IgD-negative memory B cell (primary cell): ENCODE measurements at regions not wholly inside any gene's neighbourhood (a gene's known extent, or its start where the extent isn't known, plus 50 kb on each side); places are given as distances from the start of the nearest gene placed in this dataset.

Source experiments
- H3K27ac Mint-ChIP-seq, 3 donors: one replicate each; pipeline ENCODE4 v1.8.0; 2020 to 2022; ENCODE audit warnings: mild to moderate bottlenecking in 3 of 3, mixed read lengths in 3 of 3, moderate library complexity in 1 of 3
- H3K27me3 Mint-ChIP-seq: one replicate; pipeline ENCODE4 v1.8.0; 2021; ENCODE audit warnings: mixed read lengths
- H3K36me3 Mint-ChIP-seq: one replicate; pipeline ENCODE4 v1.8.0; 2020; ENCODE audit warnings: mild to moderate bottlenecking, mixed read lengths
- H3K4me1 Mint-ChIP-seq, 3 donors: one replicate each; pipeline ENCODE4 v1.8.0; 2020 to 2022; ENCODE audit warnings: mixed read lengths in 3 of 3, mild to moderate bottlenecking in 1 of 3
- H3K4me3 Mint-ChIP-seq, 4 donors: one replicate each; pipeline ENCODE4 v1.8.0; 2020 to 2022; ENCODE audit warnings: mild to moderate bottlenecking in 4 of 4, mixed read lengths in 4 of 4, moderate library complexity in 3 of 4
- H3K9me3 Mint-ChIP-seq, 3 donors: one replicate each; pipeline ENCODE4 v1.8.0; 2020 to 2021; ENCODE audit warnings: mixed read lengths in 3 of 3, mild to moderate bottlenecking in 1 of 3

DNA sequence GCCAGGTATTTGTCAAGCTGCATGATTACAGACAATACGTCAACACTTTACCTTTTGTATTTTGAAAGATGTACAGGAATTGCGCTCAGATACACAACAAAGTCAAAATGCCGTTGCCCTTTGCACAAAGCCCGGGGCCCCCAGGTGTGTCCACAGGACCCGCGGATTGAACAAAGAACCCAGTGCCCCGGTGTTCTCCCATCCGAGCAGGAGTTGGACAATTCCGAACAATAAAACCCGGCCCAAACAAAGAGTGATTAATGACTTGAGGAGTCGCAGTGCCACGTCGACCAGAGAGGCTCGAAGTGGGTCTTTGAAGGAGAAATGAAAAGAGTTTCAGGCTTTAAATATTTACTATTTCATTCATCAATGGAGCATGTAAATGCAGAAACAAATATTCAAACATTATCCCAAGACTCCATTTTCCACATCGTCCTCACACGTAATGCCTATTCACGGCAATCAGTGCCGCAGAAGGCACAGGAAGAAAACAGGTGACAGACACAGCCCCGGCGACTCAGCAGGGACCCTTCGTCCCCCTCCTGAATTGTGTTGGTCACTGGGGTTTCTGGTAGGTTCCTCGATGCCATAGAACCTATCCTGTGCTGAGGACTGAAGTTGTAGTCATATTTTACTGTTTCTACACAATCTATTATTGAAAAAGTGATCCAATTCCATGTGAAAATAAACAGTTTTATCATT is 70.9 kb upstream of the MGMT start:
- no peaks in the 10 kb centered on the region for H3K4me1 Mint-ChIP-seq
- peaks cover 3% of the 10 kb centered on the region for H3K27me3 Mint-ChIP-seq
- no peak overlapping the region for H3K27ac Mint-ChIP-seq
- no peaks in the 10 kb centered on the region for H3K36me3 Mint-ChIP-seq
- H3K4me3 Mint-ChIP-seq = no peak overlapping the region
- no peaks in the 10 kb centered on the region for H3K9me3 Mint-ChIP-seq

DNA sequence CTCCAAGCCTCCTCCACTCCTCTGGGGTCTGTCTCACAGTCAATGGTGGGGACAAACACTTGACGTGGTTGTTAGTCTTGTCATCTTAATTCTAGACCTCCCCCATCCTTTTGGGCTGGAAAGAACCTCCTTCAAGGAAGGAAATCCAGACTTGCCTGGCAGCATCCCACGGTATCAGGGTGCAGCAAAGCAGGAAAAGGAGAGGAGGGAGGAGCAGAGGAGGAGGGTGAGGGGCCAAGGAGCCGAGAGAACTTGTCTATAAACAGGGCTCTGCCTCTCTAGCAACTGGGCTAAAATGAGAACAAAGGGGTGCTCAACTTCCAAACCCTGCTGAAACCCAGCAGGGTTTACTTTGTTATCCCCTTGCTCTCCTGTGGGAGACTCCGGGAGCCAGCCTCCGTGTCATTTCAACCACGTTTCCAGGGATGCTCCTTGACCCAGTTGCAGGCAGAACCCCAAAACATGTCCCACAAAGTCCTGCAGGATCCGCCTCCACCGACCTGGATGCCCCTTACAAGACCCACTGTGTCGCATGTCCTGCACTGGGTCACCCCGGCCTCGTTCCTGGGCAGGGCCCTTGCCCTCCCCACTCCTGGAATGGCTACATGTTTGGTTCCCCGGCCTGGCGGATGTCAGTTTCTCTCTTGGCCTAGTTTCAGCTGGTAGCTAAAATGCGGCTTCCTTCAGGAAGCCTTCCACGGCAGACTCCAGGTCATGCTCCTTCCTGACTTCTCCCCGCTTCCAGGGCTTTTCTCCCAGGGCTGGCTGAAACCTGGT is 69.7 kb upstream of the MGMT start:
- H3K4me3 Mint-ChIP-seq = no peak overlapping the region
- H3K27ac Mint-ChIP-seq = no peak overlapping the region
- H3K4me1 Mint-ChIP-seq = no peaks in the 10 kb centered on the region
- peaks cover 2% of the 10 kb centered on the region for H3K27me3 Mint-ChIP-seq
- peaks cover 2% of the 10 kb centered on the region for H3K36me3 Mint-ChIP-seq
- no peaks in the 10 kb centered on the region for H3K9me3 Mint-ChIP-seq

DNA sequence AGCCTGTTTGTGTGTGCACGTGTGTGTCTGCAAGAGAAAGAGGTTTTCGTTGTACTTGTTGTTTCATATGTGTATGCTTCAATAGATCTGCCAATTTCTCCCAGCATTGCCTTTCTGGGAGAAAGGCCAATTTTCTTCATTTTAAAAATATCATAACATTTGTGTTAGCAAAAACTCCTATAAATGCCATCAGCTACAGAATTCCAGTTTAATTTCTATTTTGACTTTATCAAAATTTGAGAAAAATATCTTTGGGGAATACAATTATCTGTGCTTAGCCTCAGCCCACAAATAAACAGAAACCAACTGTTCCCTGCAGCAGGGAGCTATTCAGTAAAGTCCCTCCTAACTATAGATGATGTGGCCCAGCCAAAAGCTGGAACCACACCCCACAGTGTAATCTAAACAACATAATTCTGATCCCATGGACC is 68.3 kb upstream of the MGMT start:
- H3K27me3 Mint-ChIP-seq = peaks cover 2% of the 10 kb centered on the region
- no peak overlapping the region for H3K27ac Mint-ChIP-seq
- no peak overlapping the region for H3K4me3 Mint-ChIP-seq
- H3K4me1 Mint-ChIP-seq = no peaks in the 10 kb centered on the region
- H3K9me3 Mint-ChIP-seq = no peaks in the 10 kb centered on the region
- peaks cover 3% of the 10 kb centered on the region for H3K36me3 Mint-ChIP-seq

DNA sequence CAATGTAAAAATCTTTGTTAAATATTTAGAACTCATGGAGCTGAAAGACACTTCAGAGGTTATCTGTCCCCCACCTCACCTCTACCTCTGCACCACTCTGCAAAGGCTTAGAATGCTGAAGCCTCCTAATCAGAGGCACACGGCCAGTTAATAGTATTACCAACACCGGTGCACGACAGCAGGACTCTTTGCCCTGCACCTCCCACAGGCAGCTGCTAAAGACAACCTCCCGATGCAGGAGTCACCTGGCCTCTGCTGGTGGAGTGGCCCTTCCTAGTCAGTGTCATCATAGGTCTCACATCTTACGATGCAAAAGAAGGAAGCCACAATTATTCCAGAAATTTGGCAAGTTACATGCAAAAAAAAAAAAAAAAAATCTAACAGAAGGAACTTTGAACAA is 66.6 kb upstream of the MGMT start:
- no peak overlapping the region for H3K27ac Mint-ChIP-seq
- no peaks in the 10 kb centered on the region for H3K4me1 Mint-ChIP-seq
- H3K27me3 Mint-ChIP-seq = peaks cover 2% of the 10 kb centered on the region
- no peak overlapping the region for H3K4me3 Mint-ChIP-seq
- H3K9me3 Mint-ChIP-seq = no peaks in the 10 kb centered on the region
- peaks cover 3% of the 10 kb centered on the region for H3K36me3 Mint-ChIP-seq

DNA sequence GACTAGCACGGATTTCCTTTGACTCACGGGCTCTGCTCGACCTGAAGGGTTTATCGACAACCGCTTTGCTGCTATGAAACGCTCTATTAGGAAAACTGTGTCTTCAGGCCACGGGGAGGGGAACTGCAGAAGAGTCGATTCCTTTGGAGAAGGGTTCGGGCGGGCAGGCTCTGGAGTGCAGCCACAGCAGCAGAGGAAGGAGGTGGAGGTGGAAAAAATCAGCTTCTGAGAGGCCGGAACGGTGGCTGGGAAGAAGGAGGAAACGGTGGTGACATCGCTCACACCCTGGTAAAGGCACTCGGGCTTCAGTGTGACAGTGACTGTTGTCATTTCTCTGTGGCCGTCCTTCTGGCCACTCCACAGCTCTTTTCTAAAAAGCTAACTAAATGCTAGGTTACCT is 64.6 kb upstream of the MGMT start:
- Mint-ChIP-seq H3K27ac (peak overlapping the region in 1 of 3 donors; percentile 7), H3K36me3 (peaks cover 3% of the 10 kb centered on the region), H3K27me3 (peaks cover 5% of the 10 kb centered on the region), H3K4me1 (no peaks in the 10 kb centered on the region), H3K4me3 (no peak overlapping the region), H3K9me3 (no peaks in the 10 kb centered on the region)

- H3K4me1 Mint-ChIP-seq = peaks cover 0 to 1% (median 0%) of the 10 kb centered on the region in 3 donors
- no peak overlapping the region for H3K27ac Mint-ChIP-seq
- H3K27me3 Mint-ChIP-seq = peaks cover 5% of the 10 kb centered on the region
These were observed 63.0 kb upstream of the MGMT start for GRCh38 chr10:129404091-129404490.

GRCh38 chr10:129405389-129405788 is 61.7 kb upstream of the MGMT start:
- Mint-ChIP-seq H3K4me3 (no peak overlapping the region), H3K4me1 (peaks cover 0 to 1% (median 0%) of the 10 kb centered on the region in 3 donors), H3K27me3 (peaks cover 5% of the 10 kb centered on the region), H3K27ac (no peak overlapping the region), H3K9me3 (no peaks in the 10 kb centered on the region), H3K36me3 (peaks cover 3% of the 10 kb centered on the region)

More at GRCh38 chr10:129404091-129404490, 63.0 kb upstream of the MGMT start:
- peaks cover 3% of the 10 kb centered on the region for H3K36me3 Mint-ChIP-seq
- no peaks in the 10 kb centered on the region for H3K9me3 Mint-ChIP-seq
- no peak overlapping the region for H3K4me3 Mint-ChIP-seq

- Mint-ChIP-seq H3K4me1 (peaks cover 0 to 1% (median 0%) of the 10 kb centered on the region in 3 donors), H3K27ac (no peak overlapping the region), H3K9me3 (no peaks in the 10 kb centered on the region), H3K27me3 (peaks cover 3% of the 10 kb centered on the region), H3K4me3 (no peak overlapping the region), H3K36me3 (no peaks in the 10 kb centered on the region)
These were observed 56.2 kb upstream of the MGMT start for GRCh38 chr10:129410688-129411392.

DNA sequence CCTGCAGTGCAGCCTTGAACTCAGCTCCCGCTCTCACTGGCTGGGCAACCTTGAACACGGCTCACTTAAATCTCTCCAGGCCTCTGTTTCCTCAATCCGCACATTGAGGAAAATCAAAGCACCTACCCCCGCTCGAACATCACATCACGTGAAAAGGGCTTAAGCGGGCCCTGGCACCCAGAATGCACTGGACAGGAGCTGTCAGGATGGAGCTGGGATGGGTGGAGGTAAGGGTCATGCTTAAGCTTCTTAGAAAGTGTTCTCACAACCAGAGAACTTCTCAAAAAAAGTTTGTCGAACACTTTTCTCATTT is 55.7 kb upstream of the MGMT start:
- peaks cover 0 to 1% (median 0%) of the 10 kb centered on the region in 3 donors for H3K4me1 Mint-ChIP-seq
- no peaks in the 10 kb centered on the region for H3K9me3 Mint-ChIP-seq
- H3K27me3 Mint-ChIP-seq = no peaks in the 10 kb centered on the region
- H3K4me3 Mint-ChIP-seq = no peak overlapping the region
- no peaks in the 10 kb centered on the region for H3K36me3 Mint-ChIP-seq
- no peak overlapping the region for H3K27ac Mint-ChIP-seq

GRCh38 chr10:129411772-129412171 is 55.3 kb upstream of the MGMT start:
- H3K9me3 Mint-ChIP-seq = no peaks in the 10 kb centered on the region
- H3K4me1 Mint-ChIP-seq = peaks cover 0 to 1% (median 0%) of the 10 kb centered on the region in 3 donors
- H3K27ac Mint-ChIP-seq = no peak overlapping the region
- no peaks in the 10 kb centered on the region for H3K36me3 Mint-ChIP-seq
- no peaks in the 10 kb centered on the region for H3K27me3 Mint-ChIP-seq
- no peak overlapping the region for H3K4me3 Mint-ChIP-seq

DNA sequence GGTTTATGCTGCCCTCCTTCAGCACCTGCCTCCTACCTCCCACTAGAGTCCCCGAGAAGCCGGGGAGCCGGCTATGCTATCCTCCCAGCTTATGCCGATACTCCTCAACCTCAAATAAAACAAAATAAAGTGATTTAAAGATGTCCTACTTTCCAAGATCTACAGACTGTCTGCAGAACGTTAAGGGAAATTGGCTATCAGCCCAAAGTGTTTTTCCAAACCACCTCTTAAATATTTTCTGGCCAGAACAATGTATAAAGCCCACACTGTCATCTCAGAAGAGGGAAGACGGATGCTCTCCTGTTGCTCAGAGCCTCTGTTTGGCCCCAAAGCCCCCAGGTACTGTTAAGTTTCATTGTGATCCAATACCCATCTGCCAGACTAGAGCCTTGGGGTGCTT is 54.0 kb upstream of the MGMT start:
- H3K27me3 Mint-ChIP-seq = no peaks in the 10 kb centered on the region

GRCh38 chr10:129415215-129416140 is 51.6 kb upstream of the MGMT start:
- peak overlapping the region in 1 of 4 donors; percentile 32 for H3K4me3 Mint-ChIP-seq
- H3K9me3 Mint-ChIP-seq = no peaks in the 10 kb centered on the region
- no peak overlapping the region for H3K27ac Mint-ChIP-seq
- no peaks in the 10 kb centered on the region for H3K27me3 Mint-ChIP-seq
- H3K36me3 Mint-ChIP-seq = peaks cover 3% of the 10 kb centered on the region
- H3K4me1 Mint-ChIP-seq = no peaks in the 10 kb centered on the region

More for the DNA sequence above, 54.0 kb upstream of the MGMT start:
- no peak overlapping the region for H3K4me3 Mint-ChIP-seq
- no peak overlapping the region for H3K27ac Mint-ChIP-seq
- H3K4me1 Mint-ChIP-seq = no peaks in the 10 kb centered on the region
- H3K9me3 Mint-ChIP-seq = no peaks in the 10 kb centered on the region
- H3K36me3 Mint-ChIP-seq = peaks cover 3% of the 10 kb centered on the region

GRCh38 chr10:129416155-129416554 is 50.9 kb upstream of the MGMT start:
- no peaks in the 10 kb centered on the region for H3K9me3 Mint-ChIP-seq
- H3K4me1 Mint-ChIP-seq = no peaks in the 10 kb centered on the region
- no peak overlapping the region for H3K4me3 Mint-ChIP-seq
- H3K36me3 Mint-ChIP-seq = peaks cover 3% of the 10 kb centered on the region
- no peak overlapping the region for H3K27ac Mint-ChIP-seq
- H3K27me3 Mint-ChIP-seq = no peaks in the 10 kb centered on the region

DNA sequence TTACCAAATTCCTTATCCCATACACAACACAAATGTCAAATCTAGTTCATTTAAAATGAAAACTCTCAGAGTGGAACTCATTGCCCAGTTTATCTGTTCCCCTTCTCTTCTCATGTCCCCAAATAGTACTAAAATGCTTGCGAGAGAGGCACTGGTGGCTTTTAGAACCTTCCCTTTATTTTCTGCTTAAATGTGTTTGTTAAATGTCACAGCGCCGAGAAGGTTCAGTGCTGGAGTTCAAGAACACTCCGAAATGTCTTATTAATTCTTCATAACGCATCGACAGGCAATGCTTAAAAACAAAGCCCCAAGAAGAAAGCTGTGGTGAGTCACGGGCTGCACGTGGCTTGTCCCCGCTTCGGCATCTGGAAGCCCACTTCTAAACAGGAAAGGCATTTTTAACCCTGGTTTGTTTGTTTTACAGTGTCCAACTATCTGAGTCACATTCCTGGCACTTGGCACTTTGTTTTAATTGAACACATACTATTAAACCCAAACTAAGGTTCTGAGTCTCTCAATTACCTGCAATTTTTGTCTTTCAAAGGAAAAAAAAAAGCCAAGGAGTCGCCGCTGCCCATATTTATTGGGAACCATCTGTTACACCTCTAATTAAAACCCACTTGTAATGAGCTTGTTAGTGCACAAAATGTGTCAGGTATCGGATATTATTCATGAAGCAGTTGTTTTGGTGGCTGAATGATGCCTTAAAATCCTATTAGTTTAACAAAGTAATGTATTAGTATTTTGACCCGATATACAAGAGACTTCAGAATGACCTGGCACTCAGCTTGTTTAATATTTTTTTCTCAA is 49.9 kb upstream of the MGMT start:
- H3K4me3 Mint-ChIP-seq = no peak overlapping the region
- H3K36me3 Mint-ChIP-seq = peaks cover 3% of the 10 kb centered on the region
- no peaks in the 10 kb centered on the region for H3K27me3 Mint-ChIP-seq
- no peaks in the 10 kb centered on the region for H3K9me3 Mint-ChIP-seq
- H3K4me1 Mint-ChIP-seq = no peaks in the 10 kb centered on the region
- H3K27ac Mint-ChIP-seq = no peak overlapping the region
